Endothelial cell of umbilical vein (primary cell): ENCODE measurements at regions not wholly inside any gene's neighbourhood (a gene's known extent, or its start where the extent isn't known, plus 50 kb on each side); places are given as distances from the start of the nearest gene placed in this dataset.

Experiments
- BruUV-seq: library from RNA; stranded (reverse); fragments of 400-500 nt; replicated peaks from 2 replicates; lab custom pipeline; 2021; lab: Mats Ljungman, UMichigan
- CTCF ChIA-PET: fragments of 300-600, 350-600 bp; sonication (Branson Sonifier 250); formaldehyde crosslinking; loops from one replicate; lab custom pipeline; 2021; ENCODE audit warnings: antibody characterized with exemption, inconsistent platforms; lab: Charles Lee
- POLR2A ChIA-PET: fragments of 300-600, 350-600 bp; sonication (Branson Sonifier 250); formaldehyde crosslinking; loops from one replicate; lab custom pipeline; 2021; ENCODE audit warnings: antibody characterized with exemption, inconsistent platforms; lab: Charles Lee
- DNase-seq: peaks from one replicate; pipeline ENCODE4 v3.0.0-alpha.2; 2011; ENCODE audit warnings: low read depth, low spot score
- FAIRE-seq: peaks from 2 replicates; lab custom pipeline; 2011; peaks lifted over from hg19 to GRCh38; lab: Jason Lieb, UNC
- H2AFZ ChIP-seq: 2 replicates; pipeline ENCODE4 v1.6.0; 2012; ENCODE audit warnings: low read depth, low read length, control low read depth, inconsistent platforms
- H3K27ac ChIP-seq: 2 replicates; pipeline ENCODE4 v1.5.1; 2011; ENCODE audit warnings: low read depth, mild to moderate bottlenecking, control low read depth, low read length, moderate library complexity; ENCODE audit not compliant: insufficient read depth
- H3K27me3 ChIP-seq, 2 experiments: 2 replicates each; pipeline versions ENCODE4 v1.6.0 to v1.6.1; 2011; ENCODE audit warnings: low read length in 2 of 2, mixed read lengths in 1 of 2; ENCODE audit not compliant: control insufficient read depth in 2 of 2, insufficient read depth in 2 of 2
- H3K36me3 ChIP-seq, 2 experiments: 2 replicates in 1 of 2; 3 replicates in 1 of 2; pipeline ENCODE4 v1.5.1; 2011; ENCODE audit warnings: low read length in 2 of 2, mild to moderate bottlenecking in 1 of 2, moderate library complexity in 1 of 2; ENCODE audit not compliant: control insufficient read depth in 2 of 2, insufficient read depth in 2 of 2; ENCODE audit errors: extremely low read depth in 1 of 2
- H3K4me1 ChIP-seq: 3 replicates; pipeline ENCODE4 v1.5.1; 2011; ENCODE audit warnings: mild to moderate bottlenecking, low read length; ENCODE audit not compliant: control insufficient read depth, insufficient read depth; ENCODE audit errors: extremely low read depth
- H3K4me2 ChIP-seq: 2 replicates; pipeline ENCODE4 v1.6.1; 2011; ENCODE audit warnings: low read length, control low read depth, mixed read lengths; ENCODE audit not compliant: insufficient read depth
- H3K4me3 ChIP-seq, 3 experiments: fragments of 200-600 bp in 1 of 3; sonication (generic), shearing (Covaris generic) in 1 of 3; replicated peaks in 1 of 3; 2 replicates each; pipeline ENCODE4 v1.5.1; 2011 to 2016; ENCODE audit warnings: control low read depth in 3 of 3, low read length in 3 of 3, mild to moderate bottlenecking in 2 of 3, inconsistent platforms in 1 of 3, low read depth in 1 of 3, moderate library complexity in 1 of 3; ENCODE audit not compliant: insufficient read depth in 1 of 3
- H3K79me2 ChIP-seq: 2 replicates; pipeline ENCODE4 v1.6.0; 2012; ENCODE audit warnings: low read length, inconsistent platforms; ENCODE audit not compliant: control insufficient read depth, insufficient read depth
- H3K9ac ChIP-seq: replicated peaks from 2 replicates; pipeline ENCODE3; 2011; ENCODE audit warnings: low read length, control low read depth; ENCODE audit not compliant: insufficient read depth; ENCODE audit errors: extremely low read depth
- H3K9me1 ChIP-seq: replicated peaks from 3 replicates; pipeline ENCODE4 v1.6.0; 2011; ENCODE audit warnings: mild to moderate bottlenecking, low read length; ENCODE audit not compliant: control insufficient read depth, insufficient read depth; ENCODE audit errors: extremely low read depth
- H3K9me3 ChIP-seq: replicated peaks from 2 replicates; pipeline ENCODE4 v1.5.1; 2012; ENCODE audit warnings: low read length, inconsistent platforms; ENCODE audit not compliant: control insufficient read depth, insufficient read depth
- H4K20me1 ChIP-seq: replicated peaks from 2 replicates; pipeline ENCODE3; 2011; ENCODE audit warnings: mild to moderate bottlenecking, low read length; ENCODE audit not compliant: control insufficient read depth, insufficient read depth; ENCODE audit errors: extremely low read depth
- EZH2 ChIP-seq: IDR thresholded peaks from 2 replicates; pipeline ENCODE4 v1.6.1; 2012; ENCODE audit warnings: borderline replicate concordance, low read depth, mild to moderate bottlenecking, moderate library complexity, low read length, inconsistent platforms; ENCODE audit not compliant: severe bottlenecking
- FOS ChIP-seq: IDR thresholded peaks from 2 replicates; pipeline ENCODE4 v1.6.1; 2011; ENCODE audit warnings: mild to moderate bottlenecking, low read length, moderate library complexity, borderline replicate concordance; ENCODE audit not compliant: insufficient read depth
- GATA2 ChIP-seq: IDR thresholded peaks from 2 replicates; pipeline ENCODE4 v1.7.0; 2011; ENCODE audit warnings: low read depth, mild to moderate bottlenecking, moderate library complexity, mixed read lengths, low read length; ENCODE audit not compliant: insufficient read length, insufficient read depth
- JUN ChIP-seq: IDR thresholded peaks from 2 replicates; pipeline ENCODE4 v1.6.1; 2011; ENCODE audit warnings: borderline replicate concordance, low read depth; ENCODE audit not compliant: insufficient read length, insufficient read depth
- MYC ChIP-seq: IDR thresholded peaks from one replicate; pipeline ENCODE4 v1.6.1; 2011; ENCODE audit warnings: mild to moderate bottlenecking, low read depth, low read length
- POLR2A ChIP-seq: IDR thresholded peaks from 2 replicates; pipeline ENCODE4 v1.6.1; 2012; ENCODE audit warnings: low read depth, mild to moderate bottlenecking, control low read depth, low read length
- POLR2AphosphoS5 ChIP-seq: IDR thresholded peaks from 2 replicates; pipeline ENCODE4 v1.6.1; 2012; ENCODE audit warnings: low read depth, mild to moderate bottlenecking, control low read depth, low read length, moderate library complexity; ENCODE audit not compliant: insufficient read depth
- dilution Hi-C: fragments of 300-500 bp; cut with MboI; formaldehyde crosslinking; loops from one replicate; pipeline ENCODE4 v1.15.0; 2019; ENCODE audit warnings: low sequenced_read_pairs; ENCODE audit not compliant: extremely low pct_ligation_motif_present
- intact Hi-C: fragments of 100-400 bp; cut with micrococcal nuclease; formaldehyde crosslinking; loops from one replicate; pipeline ENCODE4 v1.10.0; 2022
- TF ChIP-seq, protein P1 (sequence below), 2 donors: IDR thresholded peaks; 1 replicate in 1 of 2; 2 replicates in 1 of 2; pipeline ENCODE4 v1.5.1; 2011; ENCODE audit warnings: low read length in 2 of 2, mild to moderate bottlenecking in 2 of 2, moderate library complexity in 2 of 2, control low read depth in 1 of 2, inconsistent platforms in 1 of 2, low read depth in 1 of 2; ENCODE audit not compliant: insufficient read depth in 1 of 2; ENCODE audit errors: extremely low read depth in 1 of 2
- TF ChIP-seq, protein P2 (sequence below): IDR thresholded peaks from 2 replicates; pipeline ENCODE4 v1.6.1; 2011; ENCODE audit not compliant: insufficient read depth, insufficient read length

DNA sequence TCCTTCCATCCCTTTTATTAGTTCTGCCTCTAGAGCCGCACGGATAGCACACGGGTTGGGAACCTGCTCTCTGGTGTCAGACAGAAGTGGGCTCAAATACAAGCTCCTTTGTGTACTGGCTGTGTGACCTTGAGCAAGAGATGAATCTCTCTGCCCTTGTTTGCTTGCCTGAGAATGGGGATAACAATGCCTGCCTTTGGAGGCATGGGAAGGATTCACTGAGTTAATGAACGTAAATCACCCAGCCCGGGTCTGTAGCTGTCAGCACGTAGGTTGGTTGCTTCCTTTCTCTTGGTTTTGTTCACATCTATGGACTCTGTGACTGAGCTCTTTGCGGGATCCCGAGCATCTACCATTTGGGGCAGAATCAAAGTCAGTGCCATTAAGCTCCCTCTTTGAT lies 79.3 kb upstream of the NRXN3 start:
- TF ChIP-seq POLR2AphosphoS5 (no peak), MYC (no peak), POLR2A (no peak), FOS (no peak), EZH2 (no peak), JUN (no peak), GATA2 (no peak)
- TF ChIP-seq, protein P1, sequence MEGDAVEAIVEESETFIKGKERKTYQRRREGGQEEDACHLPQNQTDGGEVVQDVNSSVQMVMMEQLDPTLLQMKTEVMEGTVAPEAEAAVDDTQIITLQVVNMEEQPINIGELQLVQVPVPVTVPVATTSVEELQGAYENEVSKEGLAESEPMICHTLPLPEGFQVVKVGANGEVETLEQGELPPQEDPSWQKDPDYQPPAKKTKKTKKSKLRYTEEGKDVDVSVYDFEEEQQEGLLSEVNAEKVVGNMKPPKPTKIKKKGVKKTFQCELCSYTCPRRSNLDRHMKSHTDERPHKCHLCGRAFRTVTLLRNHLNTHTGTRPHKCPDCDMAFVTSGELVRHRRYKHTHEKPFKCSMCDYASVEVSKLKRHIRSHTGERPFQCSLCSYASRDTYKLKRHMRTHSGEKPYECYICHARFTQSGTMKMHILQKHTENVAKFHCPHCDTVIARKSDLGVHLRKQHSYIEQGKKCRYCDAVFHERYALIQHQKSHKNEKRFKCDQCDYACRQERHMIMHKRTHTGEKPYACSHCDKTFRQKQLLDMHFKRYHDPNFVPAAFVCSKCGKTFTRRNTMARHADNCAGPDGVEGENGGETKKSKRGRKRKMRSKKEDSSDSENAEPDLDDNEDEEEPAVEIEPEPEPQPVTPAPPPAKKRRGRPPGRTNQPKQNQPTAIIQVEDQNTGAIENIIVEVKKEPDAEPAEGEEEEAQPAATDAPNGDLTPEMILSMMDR (IDR thresholded peaks at IDR 0.05; ENCODE audit: extremely low read depth in 1 of 2, insufficient read depth in 1 of 2, low read depth in 1 of 2, low read length in 2 of 2): no peak
- TF ChIP-seq, protein P2, sequence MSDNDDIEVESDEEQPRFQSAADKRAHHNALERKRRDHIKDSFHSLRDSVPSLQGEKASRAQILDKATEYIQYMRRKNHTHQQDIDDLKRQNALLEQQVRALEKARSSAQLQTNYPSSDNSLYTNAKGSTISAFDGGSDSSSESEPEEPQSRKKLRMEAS: no peak
- Histone ChIP-seq H3K79me2 (no peaks in the 10 kb centered on the region), H3K9me3 (no peaks in the 10 kb centered on the region), H4K20me1 (no peaks in the 10 kb centered on the region), H2AFZ (no peak overlapping the region), H3K36me3 (no peaks in the 10 kb centered on the region), H3K4me1 (no peaks in the 10 kb centered on the region), H3K9me1 (no peaks in the 10 kb centered on the region), H3K4me3 (no peak overlapping the region), H3K4me2 (no peak overlapping the region), H3K27me3 (no peaks in the 10 kb centered on the region), H3K9ac (no peak overlapping the region), H3K27ac (no peak overlapping the region)
- ChIA-PET CTCF (no interaction called here), POLR2A (no interaction called here)
- DNase-seq (no peak), FAIRE-seq (no peak)
- intact Hi-C loops (no loop called here), dilution Hi-C loops (no loop called here)
- BruUV-seq: no TSS peak
